D721Med (cell line): ENCODE measurements at regions not wholly inside any gene's neighbourhood (a gene's known extent, or its start where the extent isn't known, plus 50 kb on each side); places are given as distances from the start of the nearest gene placed in this dataset.
"Not testable (repeated sequence)": the region's sequence is repeated elsewhere in the genome, so short reads cannot be mapped to it uniquely, and the experiment has no call there.

Experiments
- DNase-seq: peaks from one replicate; pipeline ENCODE4 v3.0.0; 2011; ENCODE audit warnings: low spot score; ENCODE audit not compliant: insufficient read length
- FAIRE-seq: peaks from 2 replicates; lab custom pipeline; 2011; peaks lifted over from hg19 to GRCh38; lab: Jason Lieb, UNC
- CTCF ChIP-seq: IDR thresholded peaks from 2 replicates; pipeline ENCODE4 v1.5.1; 2012; ENCODE audit warnings: mild to moderate bottlenecking, control low read depth; ENCODE audit not compliant: insufficient read depth; ENCODE audit errors: missing control alignments

GRCh38 chr5:50302815-50303490 lies 138.1 kb downstream of the EMB start:
- no peak for TF ChIP-seq CTCF
- DNase-seq (no peak), FAIRE-seq (no peak)

GRCh38 chr5:50301756-50302155 lies 139.3 kb downstream of the EMB start:
- FAIRE-seq (no peak), DNase-seq (no peak)
- no peak for TF ChIP-seq CTCF

GRCh38 chr5:50300878-50301277 lies 140.2 kb downstream of the EMB start:
- FAIRE-seq (no peak), DNase-seq (no peak)
- no peak for TF ChIP-seq CTCF

- FAIRE-seq (no peak), DNase-seq (no peak)
- no peak for TF ChIP-seq CTCF
These were observed 141.2 kb downstream of the EMB start for GRCh38 chr5:50299896-50300295.

DNA sequence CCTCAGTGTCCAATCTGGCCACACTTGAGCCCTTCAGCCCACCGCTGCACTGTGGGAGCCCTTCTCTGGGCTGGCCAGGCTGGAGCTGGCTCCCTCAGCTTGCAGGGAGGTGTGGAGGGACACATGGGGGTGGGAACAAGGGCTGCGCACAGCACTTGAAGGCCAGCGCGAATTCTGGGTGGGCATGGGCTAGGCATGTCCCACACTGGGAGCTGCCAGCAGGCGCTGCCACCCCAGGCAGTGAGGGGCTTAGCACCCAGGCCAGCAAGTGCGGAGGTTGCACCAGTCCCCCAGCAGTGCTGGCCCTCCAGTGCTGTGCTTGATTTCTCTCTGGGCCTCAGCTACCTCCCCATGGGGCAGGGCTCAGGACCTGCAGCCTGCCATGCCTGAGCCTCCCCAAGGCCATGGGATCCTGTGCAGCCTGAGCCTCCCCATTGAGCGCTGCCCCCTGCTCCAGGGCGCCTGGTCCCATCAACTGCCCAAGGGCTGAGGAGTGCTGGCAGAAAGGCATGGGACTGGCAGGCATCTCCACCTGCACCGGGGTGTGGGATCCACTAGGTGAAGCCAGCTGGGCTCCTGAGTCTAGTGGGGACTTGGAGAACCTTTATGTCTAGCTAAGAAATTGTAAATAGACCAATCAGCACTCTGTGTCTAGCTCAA lies 148.2 kb downstream of the EMB start:
- FAIRE-seq, result no peak
- TF ChIP-seq CTCF, result no peak
- no peak for DNase-seq

- not testable (repeated sequence) for DNase-seq, FAIRE-seq
These were observed 160.6 kb downstream of the EMB start for GRCh38 chr5:50280461-50280860.
